Nephron progenitor cell (in vitro differentiated cells): ENCODE measurements at regions not wholly inside any gene's neighbourhood (a gene's known extent, or its start where the extent isn't known, plus 50 kb on each side); places are given as distances from the start of the nearest gene placed in this dataset.
"Not testable (repeated sequence)": the region's sequence is repeated elsewhere in the genome, so short reads cannot be mapped to it uniquely, and the experiment has no call there.

Experiments
- DNase-seq: peaks from one replicate; pipeline ENCODE4 v3.0.0; 2021
- H3K27ac Mint-ChIP-seq: 2 replicates; pipeline ENCODE4 v1.8.0; 2021; ENCODE audit warnings: mild to moderate bottlenecking, moderate library complexity, mixed read lengths
- H3K27me3 Mint-ChIP-seq: 2 replicates; pipeline ENCODE4 v1.8.0; 2021; ENCODE audit warnings: mild to moderate bottlenecking, low read depth, mixed read lengths; ENCODE audit not compliant: poor library complexity
- H3K36me3 Mint-ChIP-seq: 2 replicates; pipeline ENCODE4 v1.8.0; 2021; ENCODE audit warnings: low read depth, mixed read lengths
- H3K4me1 Mint-ChIP-seq: 2 replicates; pipeline ENCODE4 v1.8.0; 2021; ENCODE audit warnings: mixed read lengths
- H3K4me3 Mint-ChIP-seq: 2 replicates; pipeline ENCODE4 v1.8.0; 2021; ENCODE audit warnings: mild to moderate bottlenecking, moderate library complexity, mixed read lengths
- H3K9me3 Mint-ChIP-seq: 2 replicates; pipeline ENCODE4 v1.8.0; 2021; ENCODE audit warnings: mild to moderate bottlenecking, moderate library complexity, mixed read lengths
- CTCF ChIP-seq: fragments of 200-600 bp; sonication (generic); IDR thresholded peaks from 2 replicates; pipeline ENCODE4 v1.5.0; 2021; ENCODE audit warnings: antibody characterized with exemption

- peaks cover 13% of the 10 kb centered on the region for H3K4me1 Mint-ChIP-seq
- no peak overlapping the region for H3K4me3 Mint-ChIP-seq
- no peak for TF ChIP-seq CTCF
- peaks cover 3% of the 10 kb centered on the region for H3K27me3 Mint-ChIP-seq
- peaks cover 39% of the 10 kb centered on the region for H3K9me3 Mint-ChIP-seq
- DNase-seq: no peak
- peaks cover 9% of the 10 kb centered on the region for H3K36me3 Mint-ChIP-seq
- no peak overlapping the region for H3K27ac Mint-ChIP-seq
These were observed 254.6 kb upstream of the NRP1 start for GRCh38 chr10:33588974-33589600.

GRCh38 chr10:33584596-33584995 is 250.1 kb upstream of the NRP1 start:
- H3K9me3 Mint-ChIP-seq: peaks cover 36% of the 10 kb centered on the region
- not testable (repeated sequence) for H3K27ac Mint-ChIP-seq, DNase-seq, H3K4me1 Mint-ChIP-seq, H3K4me3 Mint-ChIP-seq, H3K27me3 Mint-ChIP-seq, H3K36me3 Mint-ChIP-seq

DNA sequence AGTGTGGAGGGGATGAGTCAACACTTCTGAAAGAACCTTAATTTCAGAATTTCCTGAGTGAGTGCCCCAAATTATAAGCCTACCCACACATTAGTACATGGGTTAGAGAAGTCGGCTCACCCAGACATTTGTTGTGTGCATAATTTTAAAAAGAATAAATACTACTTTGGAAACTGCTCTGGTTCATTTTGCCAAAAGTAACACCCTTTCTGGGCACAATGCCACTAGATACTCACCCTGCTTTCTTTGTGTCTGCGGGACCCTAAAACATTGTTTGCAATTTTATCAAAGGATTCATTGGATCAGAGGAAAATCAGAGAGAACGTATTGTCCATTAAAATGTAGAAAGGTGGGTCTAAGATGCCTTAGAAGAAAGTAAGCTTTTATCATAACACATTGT is 245.5 kb upstream of the NRP1 start:
- Mint-ChIP-seq H3K9me3 (peaks cover 9% of the 10 kb centered on the region), H3K4me1 (no peaks in the 10 kb centered on the region), H3K27ac (no peak overlapping the region), H3K4me3 (no peak overlapping the region), H3K27me3 (peaks cover 5% of the 10 kb centered on the region), H3K36me3 (no peaks in the 10 kb centered on the region)
- DNase-seq: no peak
- no peak for TF ChIP-seq CTCF

- no peak for TF ChIP-seq CTCF
- peaks cover 3% of the 10 kb centered on the region for H3K27me3 Mint-ChIP-seq
- no peaks in the 10 kb centered on the region for H3K36me3 Mint-ChIP-seq
- H3K4me1 Mint-ChIP-seq: no peaks in the 10 kb centered on the region
- DNase-seq: no peak
- no peak overlapping the region for H3K27ac Mint-ChIP-seq
- no peak overlapping the region for H3K4me3 Mint-ChIP-seq
- no peaks in the 10 kb centered on the region for H3K9me3 Mint-ChIP-seq
These were observed 239.1 kb upstream of the NRP1 start for GRCh38 chr10:33573606-33574005.

GRCh38 chr10:33571616-33572015 is 237.1 kb upstream of the NRP1 start:
- Mint-ChIP-seq H3K9me3 (no peaks in the 10 kb centered on the region), H3K27me3 (peaks cover 3% of the 10 kb centered on the region), H3K36me3 (no peaks in the 10 kb centered on the region), H3K27ac (no peak overlapping the region), H3K4me1 (peaks cover under 1% of the 10 kb centered on the region), H3K4me3 (no peak overlapping the region)
- no peak for TF ChIP-seq CTCF
- no peak for DNase-seq

GRCh38 chr10:33570495-33570894 is 236.0 kb upstream of the NRP1 start:
- no peak for TF ChIP-seq CTCF
- H3K4me3 Mint-ChIP-seq: no peak overlapping the region
- H3K36me3 Mint-ChIP-seq: no peaks in the 10 kb centered on the region
- no peak for DNase-seq
- no peak overlapping the region for H3K27ac Mint-ChIP-seq
- peaks cover 3% of the 10 kb centered on the region for H3K27me3 Mint-ChIP-seq
- H3K9me3 Mint-ChIP-seq: no peaks in the 10 kb centered on the region
- H3K4me1 Mint-ChIP-seq: peaks cover 12% of the 10 kb centered on the region
